AG04450 (cell line): ENCODE measurements at regions not wholly inside any gene's neighbourhood (a gene's known extent, or its start where the extent isn't known, plus 50 kb on each side); places are given as distances from the start of the nearest gene placed in this dataset.

ENCODE experiments used
- CTCF ChIA-PET: fragments of 300-600, 350-600 bp; formaldehyde crosslinking; extraction: SDS; loops from one replicate; lab custom pipeline; 2022; ENCODE audit warnings: antibody characterized with exemption, inconsistent platforms; lab: Charles Lee
- POLR2A ChIA-PET: fragments of 350-600 bp; formaldehyde crosslinking; extraction: SDS; loops from one replicate; lab custom pipeline; 2021; ENCODE audit warnings: antibody characterized with exemption, inconsistent platforms; lab: Yijun Ruan, JAX
- DNase-seq: peaks from one replicate; pipeline ENCODE4 v3.0.0-alpha.2; 2011; ENCODE audit warnings: low read depth, low spot score
- H3K27ac ChIP-seq: one replicate; pipeline ENCODE4 v1.5.1; 2012; ENCODE audit warnings: low read depth, low read length, control low read depth
- H3K27me3 ChIP-seq: one replicate; pipeline ENCODE4 v1.6.0; 2012; ENCODE audit warnings: low read length; ENCODE audit not compliant: control insufficient read depth, insufficient read depth
- H3K4me3 ChIP-seq: 2 replicates; pipeline ENCODE4 v1.5.1; 2011; ENCODE audit warnings: mild to moderate bottlenecking, low read depth, low read length, control low read depth
- H3K9me3 ChIP-seq: 2 replicates; pipeline ENCODE4 v1.5.1; 2012; ENCODE audit warnings: low read length; ENCODE audit not compliant: control insufficient read depth, insufficient read depth
- CTCF ChIP-seq: IDR thresholded peaks from 2 replicates; pipeline ENCODE4 v1.5.1; 2011; ENCODE audit warnings: low read depth, low read length, control low read depth, inconsistent platforms

GRCh38 chr5:125974679-125975078 is 448.5 kb upstream of the GRAMD2B start:
- TF ChIP-seq CTCF = no peak
- Histone ChIP-seq H3K27ac (no peak overlapping the region), H3K27me3 (peaks cover 3% of the 10 kb centered on the region), H3K9me3 (no peaks in the 10 kb centered on the region), H3K4me3 (no peak overlapping the region)
- DNase-seq = no peak
- ChIA-PET POLR2A (no interaction called here), CTCF (no interaction called here)

- ChIA-PET POLR2A (no interaction called here), CTCF (no interaction called here)
- no peak overlapping the region for H3K4me3 ChIP-seq
- no peak for TF ChIP-seq CTCF
- H3K9me3 ChIP-seq = no peaks in the 10 kb centered on the region
- peaks cover 3% of the 10 kb centered on the region for H3K27me3 ChIP-seq
- DNase-seq = no peak
- H3K27ac ChIP-seq = no peak overlapping the region
Observed at GRCh38 chr5:125976421-125977000, 446.7 kb upstream of the GRAMD2B start.

GRCh38 chr5:125978015-125978414 is 445.2 kb upstream of the GRAMD2B start:
- Histone ChIP-seq H3K9me3 (no peaks in the 10 kb centered on the region), H3K27ac (no peak overlapping the region), H3K27me3 (peaks cover 3% of the 10 kb centered on the region), H3K4me3 (no peak overlapping the region)
- ChIA-PET POLR2A (no interaction called here), CTCF (no interaction called here)
- TF ChIP-seq CTCF = no peak
- DNase-seq = no peak

- no peak for TF ChIP-seq CTCF
- H3K4me3 ChIP-seq = no peak overlapping the region
- no peak for DNase-seq
- CTCF ChIA-PET = no interaction called here
- H3K9me3 ChIP-seq = no peaks in the 10 kb centered on the region
- H3K27me3 ChIP-seq = peaks cover 3% of the 10 kb centered on the region
- H3K27ac ChIP-seq = no peak overlapping the region
- POLR2A ChIA-PET = no interaction called here
Observed at GRCh38 chr5:125979636-125980035, 443.6 kb upstream of the GRAMD2B start.

GRCh38 chr5:125981016-125981415 is 442.2 kb upstream of the GRAMD2B start:
- POLR2A ChIA-PET = no interaction called here
- Histone ChIP-seq H3K9me3 (no peaks in the 10 kb centered on the region), H3K27ac (no peak overlapping the region), H3K27me3 (no peaks in the 10 kb centered on the region), H3K4me3 (no peak overlapping the region)
- DNase-seq = no peak
- CTCF ChIA-PET = no interaction called here
- no peak for TF ChIP-seq CTCF
